Smooth muscle cell (in vitro differentiated cells): ENCODE measurements at regions not wholly inside any gene's neighbourhood (a gene's known extent, or its start where the extent isn't known, plus 50 kb on each side); places are given as distances from the start of the nearest gene placed in this dataset.

Source experiments
- DNase-seq: peaks from one replicate; lab custom pipeline; 2025; ENCODE audit not compliant: unreplicated experiment; lab: John Stamatoyannopoulos, UW
- H2AFZ ChIP-seq: fragments of 200-600 bp; sonication (generic); 2 replicates; pipeline ENCODE4 v1.6.0; 2016; ENCODE audit warnings: antibody characterized with exemption, low read depth, mild to moderate bottlenecking
- H3F3A ChIP-seq: fragments of 200-600 bp; sonication (generic); 2 replicates; pipeline ENCODE4 v1.6.0; 2017; ENCODE audit warnings: antibody characterized with exemption, low read depth
- H3K27ac ChIP-seq: fragments of 200-600 bp; sonication (generic); 2 replicates; pipeline ENCODE4 v1.5.1; 2016; ENCODE audit warnings: low read depth, mild to moderate bottlenecking
- H3K27me3 ChIP-seq: fragments of 200-600 bp; sonication (generic); 2 replicates; pipeline ENCODE4 v1.6.1; 2016; ENCODE audit warnings: low read depth, mild to moderate bottlenecking
- H3K36me3 ChIP-seq: fragments of 200-600 bp; sonication (generic); 2 replicates; pipeline ENCODE4 v1.5.1; 2016; ENCODE audit warnings: low read depth
- H3K4me1 ChIP-seq: fragments of 200-600 bp; sonication (generic); 2 replicates; pipeline ENCODE4 v1.5.1; 2016; ENCODE audit warnings: low read depth
- H3K4me2 ChIP-seq: fragments of 200-600 bp; sonication (generic); 2 replicates; pipeline ENCODE4 v1.6.0; 2016; ENCODE audit warnings: mild to moderate bottlenecking
- H3K4me3 ChIP-seq: fragments of 200-600 bp; sonication (generic); 2 replicates; pipeline ENCODE4 v1.5.1; 2016; ENCODE audit warnings: mild to moderate bottlenecking
- H3K79me2 ChIP-seq: fragments of 200-600 bp; sonication (generic); 2 replicates; pipeline ENCODE4 v1.6.0; 2016; ENCODE audit warnings: low read depth, mild to moderate bottlenecking
- H3K9ac ChIP-seq: fragments of 200-600 bp; sonication (generic); 2 replicates; pipeline ENCODE4 v1.6.0; 2016; ENCODE audit warnings: low read depth
- H3K9me3 ChIP-seq: fragments of 200-600 bp; sonication (generic); replicated peaks from 2 replicates; pipeline ENCODE4 v1.5.1; 2016; ENCODE audit warnings: low read depth
- H4K20me1 ChIP-seq: fragments of 200-600 bp; sonication (generic); 2 replicates; pipeline ENCODE4 v1.6.0; 2016; ENCODE audit warnings: low read depth
- CTCF ChIP-seq: fragments of 200-600 bp; sonication (generic); IDR thresholded peaks from 2 replicates; pipeline ENCODE4 v1.5.1; 2017; ENCODE audit warnings: borderline replicate concordance, mild to moderate bottlenecking, antibody characterized with exemption; ENCODE audit not compliant: insufficient read depth, poor library complexity, severe bottlenecking
- WGBS: methylation state at CpG from one replicate; pipeline ENCODE4 v1.1.7; 2016; ENCODE audit warnings: low lambda C conversion rate; 5-methylcytosine and 5-hydroxymethylcytosine counted together

- Histone ChIP-seq H3F3A (no peaks in the 10 kb centered on the region), H3K27ac (no peak overlapping the region), H3K79me2 (no peaks in the 10 kb centered on the region), H3K9me3 (no peaks in the 10 kb centered on the region), H3K27me3 (no peaks in the 10 kb centered on the region), H3K4me3 (no peak overlapping the region), H3K4me1 (no peaks in the 10 kb centered on the region), H3K9ac (no peak overlapping the region), H3K36me3 (no peaks in the 10 kb centered on the region), H2AFZ (no peak overlapping the region), H4K20me1 (no peaks in the 10 kb centered on the region), H3K4me2 (no peak overlapping the region)
- TF ChIP-seq CTCF, result no peak
- WGBS, result 97% methylated on average over 4 of the region's 4 CpGs
- DNase-seq, result no peak
These were observed 55.3 kb upstream of the TRPM1 start for GRCh38 chr15:31156808-31157207.

GRCh38 chr15:31157644-31158069 is 56.1 kb upstream of the TRPM1 start:
- Histone ChIP-seq H3K36me3 (no peaks in the 10 kb centered on the region), H4K20me1 (no peaks in the 10 kb centered on the region), H3K79me2 (no peaks in the 10 kb centered on the region), H3K27me3 (no peaks in the 10 kb centered on the region), H3F3A (no peaks in the 10 kb centered on the region), H3K4me2 (no peak overlapping the region), H3K4me3 (no peak overlapping the region), H3K9me3 (no peaks in the 10 kb centered on the region), H3K9ac (no peak overlapping the region), H2AFZ (no peak overlapping the region), H3K27ac (no peak overlapping the region), H3K4me1 (no peaks in the 10 kb centered on the region)
- no peak for TF ChIP-seq CTCF
- DNase-seq, result no peak
- WGBS, result 84% methylated on average over 10 of the region's 10 CpGs

GRCh38 chr15:31158858-31159569 is 57.5 kb upstream of the TRPM1 start:
- Histone ChIP-seq H3K79me2 (no peaks in the 10 kb centered on the region), H3K27ac (no peak overlapping the region), H3K27me3 (no peaks in the 10 kb centered on the region), H3K36me3 (no peaks in the 10 kb centered on the region), H3K9me3 (no peaks in the 10 kb centered on the region), H4K20me1 (no peaks in the 10 kb centered on the region), H3K4me1 (no peaks in the 10 kb centered on the region), H3K4me2 (no peak overlapping the region), H3K4me3 (no peak overlapping the region), H3K9ac (no peak overlapping the region), H3F3A (no peaks in the 10 kb centered on the region), H2AFZ (no peak overlapping the region)
- TF ChIP-seq CTCF, result no peak
- 67% methylated on average over 11 of the region's 11 CpGs for WGBS
- DNase-seq, result no peak

GRCh38 chr15:31159837-31160236 is 58.3 kb upstream of the TRPM1 start:
- no peak for DNase-seq
- no peak overlapping the region for H3K9ac ChIP-seq
- no peaks in the 10 kb centered on the region for H3K36me3 ChIP-seq
- no peak overlapping the region for H3K27ac ChIP-seq
- H3K4me1 ChIP-seq, result no peaks in the 10 kb centered on the region
- no peaks in the 10 kb centered on the region for H3F3A ChIP-seq
- H3K9me3 ChIP-seq, result no peaks in the 10 kb centered on the region
- 83% methylated on average over 6 of the region's 6 CpGs for WGBS
- H3K79me2 ChIP-seq, result no peaks in the 10 kb centered on the region
- no peaks in the 10 kb centered on the region for H3K27me3 ChIP-seq
- H4K20me1 ChIP-seq, result no peaks in the 10 kb centered on the region
- no peak overlapping the region for H3K4me3 ChIP-seq
- H3K4me2 ChIP-seq, result no peak overlapping the region
- no peak overlapping the region for H2AFZ ChIP-seq
- no peak for TF ChIP-seq CTCF
